CD4-positive, alpha-beta T cell (primary cell): ENCODE measurements at regions not wholly inside any gene's neighbourhood (a gene's known extent, or its start where the extent isn't known, plus 50 kb on each side); places are given as distances from the start of the nearest gene placed in this dataset.

ENCODE experiments used
- ATAC-seq: fragments of 200-7000 bp; cut with Tn5 transposase; one replicate; pipeline ENCODE4 v1.10.0; 2022; ENCODE audit warnings: mild to moderate bottlenecking; ENCODE audit not compliant: poor library complexity
- CTCF ChIA-PET: fragments of 350-600 bp; sonication (Branson Sonifier 250); formaldehyde crosslinking; loops from one replicate; lab custom pipeline; 2021; ENCODE audit warnings: antibody characterized with exemption, inconsistent platforms; lab: Charles Lee
- POLR2A ChIA-PET: fragments of 350-600 bp; sonication (Branson Sonifier 250); formaldehyde crosslinking; loops from one replicate; lab custom pipeline; 2021; ENCODE audit warnings: antibody characterized with exemption, inconsistent platforms; lab: Charles Lee
- DNase-seq, 14 experiments: peaks; one replicate each; pipeline ENCODE4 v3.0.0-alpha.2; 2013 to 2020; ENCODE audit warnings: mixed read lengths in 2 of 14
- H3K27ac ChIP-seq, 2 donors: one replicate each; pipeline versions ENCODE4 v1.5.1 to v1.7.0; 2013; ENCODE audit warnings: low read length in 2 of 2, low read depth in 1 of 2, mild to moderate bottlenecking in 1 of 2
- H3K27me3 ChIP-seq, 2 experiments: 1 replicate in 1 of 2; 2 replicates in 1 of 2; pipeline versions ENCODE4 v1.6.1 to v1.7.0; 2013; ENCODE audit warnings: low read length in 2 of 2, control low read depth in 1 of 2, mild to moderate bottlenecking in 1 of 2, moderate library complexity in 1 of 2; ENCODE audit not compliant: insufficient read depth in 2 of 2, control insufficient read depth in 1 of 2
- H3K36me3 ChIP-seq: one replicate; pipeline ENCODE4 v1.6.1; 2013; ENCODE audit warnings: low read length, control low read depth; ENCODE audit not compliant: insufficient read depth
- H3K4me1 ChIP-seq: one replicate; pipeline ENCODE4 v1.6.1; 2013; ENCODE audit warnings: low read length, control low read depth; ENCODE audit not compliant: insufficient read depth
- H3K4me3 ChIP-seq: one replicate; pipeline ENCODE4 v1.5.1; 2013; ENCODE audit warnings: mild to moderate bottlenecking, low read length, moderate library complexity
- H3K9me3 ChIP-seq, 2 experiments: 1 replicate in 1 of 2; 2 replicates in 1 of 2; pipeline versions ENCODE4 v1.6.1 to v1.7.0; 2013; ENCODE audit warnings: low read length in 2 of 2, mild to moderate bottlenecking in 2 of 2, control low read depth in 1 of 2, moderate library complexity in 1 of 2; ENCODE audit not compliant: control insufficient read depth in 1 of 2, insufficient read depth in 1 of 2
- H3K27ac Mint-ChIP-seq: one replicate; pipeline ENCODE4 v1.8.0; 2020; ENCODE audit warnings: mixed read lengths
- H3K27me3 Mint-ChIP-seq: one replicate; pipeline ENCODE4 v1.8.0; 2021; ENCODE audit warnings: mixed read lengths
- H3K36me3 Mint-ChIP-seq: one replicate; pipeline ENCODE4 v1.8.0; 2021; ENCODE audit warnings: low read depth, mixed read lengths
- H3K4me1 Mint-ChIP-seq: one replicate; pipeline ENCODE4 v1.8.0; 2021; ENCODE audit warnings: low read depth, mixed read lengths
- H3K4me3 Mint-ChIP-seq: one replicate; pipeline ENCODE4 v1.8.0; 2020; ENCODE audit warnings: mild to moderate bottlenecking, mixed read lengths
- H3K9me3 Mint-ChIP-seq: one replicate; pipeline ENCODE4 v1.8.0; 2020; ENCODE audit warnings: mixed read lengths
- CTCF ChIP-seq: fragments of 200-600 bp; IDR thresholded peaks from one replicate; pipeline ENCODE4 v1.8.0; 2022; ENCODE audit warnings: antibody characterized with exemption, mild to moderate bottlenecking
- intact Hi-C, 2 experiments: fragments of 100-400 bp; cut with DNase I in 1 of 2; cut with micrococcal nuclease in 1 of 2; formaldehyde crosslinking; loops; one replicate each; pipeline versions ENCODE4 v1.15.1 to v1.9.0; 2023 to 2025; cut with DNase I, micrococcal nuclease

- TF ChIP-seq CTCF, result no peak
- peak overlapping the region; percentile 81 for H3K27ac Mint-ChIP-seq
- no peak overlapping the region for H3K4me3 Mint-ChIP-seq
- ChIA-PET POLR2A (interaction anchor here (1.2 kb wide), 1 partner anchor 142 kb away, joined by 5 read pairs; no protein-coding TSS in a partner anchor), CTCF (no interaction called here)
- Histone ChIP-seq H3K36me3 (no peaks in the 10 kb centered on the region), H3K27ac (no peak overlapping the region), H3K4me3 (no peak overlapping the region), H3K9me3 (no peaks in the 10 kb centered on the region), H3K27me3 (no peaks in the 10 kb centered on the region), H3K4me1 (peaks cover 9% of the 10 kb centered on the region)
- intact Hi-C loops, result no loop called here
- peak; percentile 57 for ATAC-seq
- peaks cover 28% of the 10 kb centered on the region for H3K4me1 Mint-ChIP-seq
- H3K36me3 Mint-ChIP-seq, result no peaks in the 10 kb centered on the region
- no peak for DNase-seq
- H3K27me3 Mint-ChIP-seq, result no peaks in the 10 kb centered on the region
- no peaks in the 10 kb centered on the region for H3K9me3 Mint-ChIP-seq
These were observed 148.2 kb upstream of the NCK2 start for GRCh38 chr2:105596411-105596921.

GRCh38 chr2:105595536-105595935 is 149.2 kb upstream of the NCK2 start:
- ChIA-PET POLR2A (no interaction called here), CTCF (interaction anchor here (1.1 kb wide), 1 partner anchor 19 kb away, joined by 3 read pairs; no protein-coding TSS in a partner anchor)

GRCh38 chr2:105593221-105593967 is 151.3 kb upstream of the NCK2 start:
- ATAC-seq, result no peak
- H3K36me3 Mint-ChIP-seq, result no peaks in the 10 kb centered on the region
- CTCF ChIA-PET, result no interaction called here

More at GRCh38 chr2:105595536-105595935, 149.2 kb upstream of the NCK2 start:
- Mint-ChIP-seq H3K4me1 (peaks cover 28% of the 10 kb centered on the region), H3K36me3 (no peaks in the 10 kb centered on the region), H3K4me3 (no peak overlapping the region), H3K27ac (no peak overlapping the region), H3K9me3 (no peaks in the 10 kb centered on the region), H3K27me3 (no peaks in the 10 kb centered on the region)
- Histone ChIP-seq H3K27me3 (no peaks in the 10 kb centered on the region), H3K27ac (no peak overlapping the region), H3K9me3 (peaks cover 0 to under 1% of the 10 kb centered on the region in 2 experiments), H3K36me3 (no peaks in the 10 kb centered on the region), H3K4me3 (no peak overlapping the region), H3K4me1 (peaks cover 9% of the 10 kb centered on the region)
- ATAC-seq (no peak), DNase-seq (no peak)
- TF ChIP-seq CTCF, result no peak
- intact Hi-C loops, result no loop called here

More at GRCh38 chr2:105593221-105593967, 151.3 kb upstream of the NCK2 start:
- Histone ChIP-seq H3K36me3 (no peaks in the 10 kb centered on the region), H3K27ac (no peak overlapping the region), H3K9me3 (peaks cover 0 to 10% of the 10 kb centered on the region in 2 experiments), H3K27me3 (no peaks in the 10 kb centered on the region), H3K4me3 (no peak overlapping the region), H3K4me1 (peaks cover 6% of the 10 kb centered on the region)
- H3K27ac Mint-ChIP-seq, result no peak overlapping the region
- POLR2A ChIA-PET, result no interaction called here
- intact Hi-C loops, result no loop called here
- no peak for DNase-seq
- no peak overlapping the region for H3K4me3 Mint-ChIP-seq
- H3K9me3 Mint-ChIP-seq, result peaks cover 6% of the 10 kb centered on the region
- peaks cover 22% of the 10 kb centered on the region for H3K4me1 Mint-ChIP-seq
- no peak for TF ChIP-seq CTCF
- H3K27me3 Mint-ChIP-seq, result no peaks in the 10 kb centered on the region
